T-helper 9 cell (primary cell): ENCODE measurements at regions not wholly inside any gene's neighbourhood (a gene's known extent, or its start where the extent isn't known, plus 50 kb on each side); places are given as distances from the start of the nearest gene placed in this dataset.

Experiments used
- DNase-seq: peaks from one replicate; pipeline ENCODE4 v3.0.0-alpha.2; 2020

- no peak for DNase-seq
Observed at GRCh38 chr2:8453904-8454302, 228.0 kb upstream of the ID2 start.

GRCh38 chr2:8454797-8455196 lies 227.1 kb upstream of the ID2 start:
- no peak for DNase-seq

GRCh38 chr2:8455236-8456150 lies 226.4 kb upstream of the ID2 start:
- DNase-seq = no peak

GRCh38 chr2:8456151-8457091 lies 225.4 kb upstream of the ID2 start:
- DNase-seq = peak; percentile 49

GRCh38 chr2:8457092-8457481 lies 224.8 kb upstream of the ID2 start:
- DNase-seq = peak; percentile 50

- DNase-seq = peak; percentile 31
Observed at GRCh38 chr2:8457699-8458502, 224.0 kb upstream of the ID2 start.

- no peak for DNase-seq
Observed at GRCh38 chr2:8458503-8459459, 223.1 kb upstream of the ID2 start.

GRCh38 chr2:8459474-8459873 lies 222.4 kb upstream of the ID2 start:
- no peak for DNase-seq

GRCh38 chr2:8461341-8461740 lies 220.5 kb upstream of the ID2 start:
- no peak for DNase-seq

GRCh38 chr2:8462280-8462679 lies 219.6 kb upstream of the ID2 start:
- no peak for DNase-seq

GRCh38 chr2:8462899-8463648 lies 218.8 kb upstream of the ID2 start:
- DNase-seq = no peak

GRCh38 chr2:8465560-8465959 lies 216.3 kb upstream of the ID2 start:
- no peak for DNase-seq

- DNase-seq = no peak
Observed at GRCh38 chr2:8469709-8470493, 212.0 kb upstream of the ID2 start.

GRCh38 chr2:8472545-8473323 lies 209.1 kb upstream of the ID2 start:
- DNase-seq = no peak

- no peak for DNase-seq
Observed at GRCh38 chr2:8475349-8476031, 206.4 kb upstream of the ID2 start.

GRCh38 chr2:8477552-8478470 lies 204.0 kb upstream of the ID2 start:
- no peak for DNase-seq

- DNase-seq = no peak
Observed at GRCh38 chr2:8478471-8478793, 203.4 kb upstream of the ID2 start.

- no peak for DNase-seq
Observed at GRCh38 chr2:8479298-8479697, 202.6 kb upstream of the ID2 start.
